Small intestine (tissue), 7 donors: ENCODE measurements at regions not wholly inside any gene's neighbourhood (a gene's known extent, or its start where the extent isn't known, plus 50 kb on each side); places are given as distances from the start of the nearest gene placed in this dataset.

Experiments
- DNase-seq, 2 donors: peaks; one replicate each; pipeline versions ENCODE4 v3.0.0 to v3.0.0-alpha.2; 2013
- FAIRE-seq: peaks from 2 replicates; lab custom pipeline; 2012; peaks lifted over from hg19 to GRCh38; lab: Jason Lieb, UNC
- H3K27ac ChIP-seq, 3 donors: one replicate each; pipeline ENCODE4 v1.5.1; 2013; ENCODE audit warnings: low read length in 2 of 3, mild to moderate bottlenecking in 2 of 3, control low read depth in 1 of 3, inconsistent platforms in 1 of 3, low read depth in 1 of 3, moderate library complexity in 1 of 3
- H3K27me3 ChIP-seq, 3 donors: one replicate each; pipeline ENCODE4 v1.6.1; 2013; ENCODE audit warnings: low read length in 3 of 3, inconsistent platforms in 1 of 3; ENCODE audit not compliant: control insufficient read depth in 3 of 3, insufficient read depth in 3 of 3
- H3K36me3 ChIP-seq, 3 donors: one replicate each; pipeline ENCODE4 v1.6.1; 2013; ENCODE audit warnings: low read length in 3 of 3, inconsistent platforms in 1 of 3, low read depth in 1 of 3, mild to moderate bottlenecking in 1 of 3, moderate library complexity in 1 of 3; ENCODE audit not compliant: control insufficient read depth in 3 of 3, insufficient read depth in 2 of 3
- H3K4me1 ChIP-seq, 3 donors: one replicate each; pipeline ENCODE4 v1.6.1; 2013; ENCODE audit warnings: low read length in 2 of 3, inconsistent platforms in 1 of 3, low read depth in 1 of 3, mild to moderate bottlenecking in 1 of 3, moderate library complexity in 1 of 3; ENCODE audit not compliant: control insufficient read depth in 3 of 3, insufficient read depth in 2 of 3
- H3K4me3 ChIP-seq, 3 donors: one replicate each; pipeline ENCODE4 v1.5.1; 2013; ENCODE audit warnings: low read length in 3 of 3, control low read depth in 1 of 3, inconsistent platforms in 1 of 3, low read depth in 1 of 3, mild to moderate bottlenecking in 1 of 3, moderate library complexity in 1 of 3
- H3K9me3 ChIP-seq, 2 donors: one replicate each; pipeline ENCODE4 v1.6.1; 2013; ENCODE audit warnings: low read depth in 1 of 2, low read length in 1 of 2; ENCODE audit not compliant: control insufficient read depth in 2 of 2, insufficient read depth in 1 of 2
- WGBS, 3 donors: extraction: QIAGEN DNeasy Blood & Tissue Kit; methylation state at CpG; one replicate each; pipeline ENCODE4 v1.1.7; 2013; 5-methylcytosine and 5-hydroxymethylcytosine counted together
- donor health status: healthy with polysubstance abuse.
- donor health status: control.
- donor health status: control.
- donor health status: Bipolar disorder and iron deficiency.
- donor health status: healthy.

GRCh38 chr12:127263621-127264020 is 1003.3 kb upstream of the TMEM132C start:
- no peak overlapping the region for H3K27ac ChIP-seq
- H3K4me1 ChIP-seq: no peaks in the 10 kb centered on the region
- no peaks in the 10 kb centered on the region for H3K36me3 ChIP-seq
- no peak for FAIRE-seq
- no peak overlapping the region for H3K4me3 ChIP-seq
- H3K27me3 ChIP-seq: no peaks in the 10 kb centered on the region
- no peak for DNase-seq
- WGBS, 3 donors: 92 to 93% (median 92%) methylated on average over 9 of the region's 9 CpGs
- no peaks in the 10 kb centered on the region for H3K9me3 ChIP-seq

GRCh38 chr12:127267128-127267527 is 999.8 kb upstream of the TMEM132C start:
- no peaks in the 10 kb centered on the region for H3K9me3 ChIP-seq
- no peak for DNase-seq
- H3K27me3 ChIP-seq: no peaks in the 10 kb centered on the region
- 85 to 88% (median 85%) methylated on average over 4 of the region's 4 CpGs for WGBS, 3 donors
- H3K4me1 ChIP-seq: no peaks in the 10 kb centered on the region
- no peak overlapping the region for H3K4me3 ChIP-seq
- H3K27ac ChIP-seq: no peak overlapping the region
- FAIRE-seq: no peak
- H3K36me3 ChIP-seq: no peaks in the 10 kb centered on the region

GRCh38 chr12:127268213-127268612 is 998.8 kb upstream of the TMEM132C start:
- Histone ChIP-seq H3K9me3 (no peaks in the 10 kb centered on the region), H3K36me3 (no peaks in the 10 kb centered on the region), H3K27me3 (no peaks in the 10 kb centered on the region), H3K27ac (no peak overlapping the region), H3K4me3 (no peak overlapping the region), H3K4me1 (no peaks in the 10 kb centered on the region)
- 76 to 82% (median 81%) methylated on average over 8 of the region's 8 CpGs for WGBS, 3 donors
- no peak for DNase-seq
- FAIRE-seq: no peak

- Histone ChIP-seq H3K27me3 (no peaks in the 10 kb centered on the region), H3K4me1 (no peaks in the 10 kb centered on the region), H3K9me3 (no peaks in the 10 kb centered on the region), H3K36me3 (no peaks in the 10 kb centered on the region), H3K27ac (no peak overlapping the region), H3K4me3 (no peak overlapping the region)
- WGBS, 3 donors: 64 to 72% (median 71%) methylated on average over 6 of the region's 6 CpGs
- FAIRE-seq (no peak), DNase-seq (no peak)
These were observed 998.1 kb upstream of the TMEM132C start for GRCh38 chr12:127268706-127269425.

GRCh38 chr12:127270193-127270592 is 996.8 kb upstream of the TMEM132C start:
- H3K4me3 ChIP-seq: no peak overlapping the region
- H3K9me3 ChIP-seq: no peaks in the 10 kb centered on the region
- 62 to 74% (median 71%) methylated on average over 3 of the region's 3 CpGs for WGBS, 3 donors
- H3K36me3 ChIP-seq: no peaks in the 10 kb centered on the region
- peak in 1 of 2 donors; percentile 11 for DNase-seq
- FAIRE-seq: no peak
- H3K27me3 ChIP-seq: no peaks in the 10 kb centered on the region
- H3K27ac ChIP-seq: no peak overlapping the region
- H3K4me1 ChIP-seq: no peaks in the 10 kb centered on the region

- no peak for DNase-seq
- Histone ChIP-seq H3K4me1 (no peaks in the 10 kb centered on the region), H3K9me3 (no peaks in the 10 kb centered on the region), H3K36me3 (no peaks in the 10 kb centered on the region), H3K27me3 (no peaks in the 10 kb centered on the region), H3K4me3 (no peak overlapping the region), H3K27ac (no peak overlapping the region)
- FAIRE-seq: no peak
- 90 to 91% (median 91%) methylated on average over 10 of the region's 10 CpGs for WGBS, 3 donors
These were observed 995.2 kb upstream of the TMEM132C start for GRCh38 chr12:127271776-127272175.

GRCh38 chr12:127272864-127273263 is 994.1 kb upstream of the TMEM132C start:
- no peaks in the 10 kb centered on the region for H3K9me3 ChIP-seq
- DNase-seq (no peak), FAIRE-seq (no peak)
- 86 to 92% (median 87%) methylated on average over 2 of the region's 2 CpGs for WGBS, 3 donors
- no peak overlapping the region for H3K4me3 ChIP-seq
- H3K4me1 ChIP-seq: no peaks in the 10 kb centered on the region
- no peaks in the 10 kb centered on the region for H3K27me3 ChIP-seq
- H3K27ac ChIP-seq: no peak overlapping the region
- H3K36me3 ChIP-seq: no peaks in the 10 kb centered on the region

- Histone ChIP-seq H3K4me3 (no peak overlapping the region), H3K9me3 (no peaks in the 10 kb centered on the region), H3K36me3 (no peaks in the 10 kb centered on the region), H3K27me3 (no peaks in the 10 kb centered on the region), H3K27ac (no peak overlapping the region), H3K4me1 (no peaks in the 10 kb centered on the region)
- WGBS, 3 donors: 82 to 85% (median 84%) methylated on average over 3 of the region's 3 CpGs
- no peak for DNase-seq
- FAIRE-seq: no peak
These were observed 993.3 kb upstream of the TMEM132C start for GRCh38 chr12:127273626-127274025.

- H3K9me3 ChIP-seq: no peaks in the 10 kb centered on the region
- no peaks in the 10 kb centered on the region for H3K36me3 ChIP-seq
- no peaks in the 10 kb centered on the region for H3K27me3 ChIP-seq
- no peak for DNase-seq
- H3K4me1 ChIP-seq: no peaks in the 10 kb centered on the region
- no peak overlapping the region for H3K27ac ChIP-seq
- WGBS, 3 donors: 83 to 86% (median 84%) methylated on average over 4 of the region's 4 CpGs
- H3K4me3 ChIP-seq: no peak overlapping the region
- no peak for FAIRE-seq
These were observed 991.6 kb upstream of the TMEM132C start for GRCh38 chr12:127275416-127275815.
